SKM-1 treated with dmso at 0.1 percent for 144 hours (cell line): ENCODE measurements at regions not wholly inside any gene's neighbourhood (a gene's known extent, or its start where the extent isn't known, plus 50 kb on each side); places are given as distances from the start of the nearest gene placed in this dataset.

Experiments used
- DNase-seq: peaks from one replicate; lab custom pipeline; 2025; ENCODE audit not compliant: unreplicated experiment; lab: John Stamatoyannopoulos, UW

DNA sequence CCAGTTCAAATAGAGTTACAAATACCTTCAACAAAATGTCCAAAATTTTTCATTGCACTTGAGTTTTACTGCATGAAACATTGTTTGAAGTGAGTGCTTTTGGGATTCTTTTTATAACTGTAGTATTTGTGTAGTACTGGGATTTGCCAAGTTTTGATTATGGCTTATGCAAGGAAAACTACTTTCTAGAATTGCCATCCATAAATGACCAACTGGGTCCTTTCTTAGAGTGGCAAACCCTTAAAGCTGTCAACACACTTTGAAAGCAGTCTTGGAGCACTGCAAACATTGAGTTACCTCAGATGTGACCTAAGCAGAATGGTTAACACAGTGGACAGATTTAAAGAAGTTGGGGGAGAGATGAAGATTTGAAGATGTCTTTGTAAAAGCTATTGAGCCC is 379.6 kb upstream of the ZNF608 start:
- no peak for DNase-seq

DNA sequence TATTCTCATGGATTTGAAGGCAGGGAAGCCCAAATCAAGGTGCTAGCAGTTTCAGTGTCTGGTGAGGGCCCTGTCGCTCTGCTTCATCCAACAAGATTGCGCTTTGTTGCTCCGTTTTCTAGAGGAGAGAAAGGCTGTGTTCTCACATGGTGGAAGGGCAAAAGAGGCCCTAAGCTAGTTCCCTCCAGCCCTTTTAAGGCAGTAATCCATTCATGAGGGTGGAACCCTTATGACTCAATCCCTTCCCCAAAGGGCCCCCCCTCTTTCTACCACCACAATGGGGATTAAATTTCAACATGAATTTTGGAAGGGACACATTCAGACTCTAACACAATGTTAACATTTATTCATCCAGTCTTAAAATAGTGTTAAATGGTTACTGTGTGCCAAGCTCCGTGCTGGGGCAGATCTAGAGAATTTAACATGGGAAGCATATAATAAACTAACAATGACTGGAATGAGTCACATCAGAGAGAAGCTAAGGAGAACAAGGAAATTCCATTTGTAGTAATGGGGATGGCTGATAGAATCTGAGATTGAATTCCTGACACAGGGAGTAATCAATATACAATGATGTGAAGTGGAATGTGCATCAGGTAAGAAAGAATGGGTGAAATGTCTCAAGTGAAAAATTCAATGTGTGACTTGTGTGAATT is 382.8 kb upstream of the ZNF608 start:
- DNase-seq, result no peak

DNA sequence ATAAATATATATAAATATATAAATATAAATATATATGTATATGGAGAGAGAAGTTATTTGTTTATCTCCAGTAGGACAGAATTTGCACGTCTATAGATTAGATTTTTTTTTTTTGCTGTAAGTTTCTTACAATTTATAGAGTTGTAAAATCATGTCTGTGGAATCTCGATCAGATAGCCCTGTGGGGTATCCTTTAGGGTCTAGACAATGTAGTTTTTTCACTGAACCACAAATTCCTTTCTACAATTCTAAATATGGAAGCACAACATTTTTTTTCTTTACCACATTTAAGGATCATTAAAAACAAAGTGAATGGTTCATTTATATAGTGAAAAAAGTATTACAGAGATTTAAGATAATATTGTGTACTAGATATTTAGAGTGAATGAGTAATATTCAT is 384.2 kb upstream of the ZNF608 start:
- DNase-seq, result no peak

DNA sequence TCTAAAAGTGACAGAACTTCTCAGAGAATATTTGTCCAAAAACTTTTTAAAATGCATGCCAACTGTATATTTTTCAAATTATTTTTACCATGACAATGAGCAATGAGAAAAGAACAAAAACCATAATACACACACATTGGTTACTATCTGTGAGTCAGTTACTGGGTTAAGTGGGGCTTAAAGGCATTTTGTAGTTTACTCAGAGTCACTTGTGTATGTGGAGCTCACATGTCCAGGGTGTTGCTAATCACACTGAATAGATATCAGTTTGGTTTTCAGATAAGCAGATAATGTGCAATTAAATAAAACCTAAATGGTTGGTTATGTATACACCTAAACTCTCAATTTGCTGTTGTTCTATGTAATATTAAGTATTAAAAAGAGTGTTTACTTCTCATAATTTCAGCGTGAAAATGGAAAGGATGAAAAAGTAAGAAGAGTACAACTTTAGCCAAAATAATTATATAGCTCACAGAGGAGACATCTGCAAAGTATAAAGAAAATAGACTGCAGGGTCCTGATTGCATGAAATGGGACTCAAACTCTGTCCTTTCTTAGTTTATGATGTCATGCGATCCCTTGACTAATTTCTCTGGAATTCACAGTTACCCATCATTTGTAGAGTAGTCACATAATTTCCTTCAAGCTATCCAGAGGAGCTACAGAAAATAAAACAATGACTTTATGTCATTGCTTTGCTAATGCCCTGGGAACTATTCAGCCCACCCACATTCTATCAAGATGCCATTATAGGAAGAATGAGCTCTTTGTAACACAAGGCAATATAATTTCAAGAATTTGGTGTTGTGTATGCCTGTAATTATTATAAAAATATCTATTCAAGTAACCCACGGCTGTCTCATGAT is 388.0 kb upstream of the ZNF608 start:
- DNase-seq, result no peak

DNA sequence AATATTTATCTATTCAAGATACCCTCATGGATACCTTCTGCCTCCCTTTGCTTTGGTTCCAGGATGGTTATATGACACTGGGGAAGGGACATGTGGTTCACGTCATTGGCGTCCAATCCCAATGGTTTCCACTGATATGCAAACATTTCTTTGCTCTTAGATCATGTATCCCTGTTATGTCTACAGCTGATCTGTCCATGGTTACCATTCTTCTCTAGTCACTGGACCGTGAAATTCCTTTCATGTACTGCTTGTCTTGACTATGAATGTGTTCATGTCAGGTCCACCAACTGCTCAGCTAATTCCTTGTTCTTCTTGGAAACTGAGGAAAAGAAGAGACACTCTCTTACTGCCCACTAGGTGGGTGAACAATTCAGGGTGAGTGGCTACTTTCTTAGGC is 391.1 kb upstream of the ZNF608 start:
- no peak for DNase-seq

DNA sequence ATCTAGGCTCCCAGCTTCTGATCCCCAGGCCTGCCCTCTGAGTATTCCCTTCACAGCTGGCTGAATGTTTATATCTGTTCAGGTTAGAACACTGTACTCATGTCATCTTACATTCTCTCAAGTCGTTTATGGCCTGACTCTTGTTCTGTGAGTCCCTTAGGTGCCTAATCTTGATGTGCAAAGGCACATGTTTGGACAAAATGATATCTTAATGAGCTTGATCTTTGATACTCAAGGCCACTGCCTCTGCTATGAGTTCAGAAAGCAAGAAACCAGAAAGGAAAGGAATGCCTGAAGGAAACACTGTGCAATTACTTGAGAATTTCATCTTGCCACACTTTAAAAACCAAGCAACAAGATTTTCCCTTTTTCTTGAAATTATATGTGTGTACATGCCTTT is 391.8 kb upstream of the ZNF608 start:
- DNase-seq, result no peak

DNA sequence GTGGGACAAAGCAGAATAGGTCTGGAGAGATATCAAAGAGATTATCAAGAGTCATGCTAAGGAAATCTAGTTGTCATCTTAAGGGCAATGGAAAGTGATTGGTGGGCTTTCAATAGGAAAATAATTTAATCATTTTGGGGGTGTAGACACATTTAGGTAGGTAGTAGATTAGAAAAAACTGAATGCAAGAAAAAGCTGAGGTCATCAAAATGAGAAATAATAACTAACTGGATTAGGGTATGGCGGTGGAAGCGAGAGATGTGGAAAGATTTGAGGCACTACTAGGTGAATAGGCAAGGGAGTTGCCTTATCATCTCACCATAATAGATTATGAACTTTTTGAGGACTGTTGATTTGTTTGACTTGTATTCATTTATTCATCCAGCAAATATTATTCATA is 393.2 kb upstream of the ZNF608 start:
- DNase-seq, result no peak

DNA sequence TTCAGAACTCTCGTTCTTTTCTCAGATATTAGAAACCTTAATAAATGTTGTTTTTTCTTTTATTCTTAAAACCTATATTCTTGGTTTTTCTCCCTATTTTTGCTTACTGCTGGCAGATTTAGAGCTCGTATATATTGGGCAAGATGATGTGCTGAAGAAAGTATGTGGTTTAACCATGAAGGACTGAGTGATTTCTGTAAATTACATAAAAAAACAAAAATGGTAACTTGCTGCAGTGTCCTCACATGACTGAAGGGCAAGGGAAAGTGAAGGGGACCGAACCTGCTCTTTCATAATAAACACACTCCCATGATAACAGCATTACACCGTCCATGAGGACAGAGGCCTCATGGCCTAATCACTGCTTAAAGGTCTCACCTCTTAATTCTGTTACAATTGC is 393.8 kb upstream of the ZNF608 start:
- DNase-seq, result no peak

DNA sequence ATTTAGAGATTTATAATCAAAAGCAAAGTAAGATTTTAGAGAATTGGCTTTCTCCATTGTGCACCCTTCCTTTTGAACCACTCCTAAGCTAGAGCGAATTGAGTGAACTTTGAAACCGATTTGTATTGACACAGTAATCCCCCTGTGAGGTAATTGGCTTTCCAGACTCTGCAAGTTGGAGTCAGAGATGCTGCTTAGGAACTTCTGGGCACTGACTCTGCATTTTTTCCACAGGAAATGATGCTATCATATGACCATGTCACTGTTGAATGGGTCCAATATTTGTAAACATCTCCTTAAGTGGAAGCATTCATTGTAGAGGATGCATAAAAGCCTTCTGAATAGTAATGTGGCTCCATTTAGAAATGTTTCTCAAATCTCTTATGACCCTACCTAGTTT is 394.4 kb upstream of the ZNF608 start:
- DNase-seq, result no peak

GRCh38 chr5:125142458-125142857 is 396.0 kb upstream of the ZNF608 start:
- DNase-seq, result no peak

DNA sequence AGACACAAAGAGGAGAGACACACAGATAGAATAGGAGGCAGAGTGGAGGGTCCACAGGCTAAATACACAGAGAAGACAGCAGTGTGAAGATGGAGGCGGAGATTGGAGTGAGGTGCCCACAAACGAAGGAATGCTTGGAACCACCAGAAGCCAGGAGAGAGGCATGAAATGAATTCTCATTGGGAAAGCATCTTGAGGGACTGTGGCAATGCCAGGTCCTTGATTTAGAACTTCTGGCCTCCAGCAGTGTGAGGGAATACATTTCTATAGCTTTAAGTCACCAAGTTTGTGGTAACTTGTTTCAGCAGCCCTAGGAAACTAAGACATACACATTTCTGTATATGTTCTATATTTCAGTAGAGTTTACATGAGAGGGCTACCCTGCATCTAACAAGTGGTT is 396.6 kb upstream of the ZNF608 start:
- DNase-seq, result no peak

DNA sequence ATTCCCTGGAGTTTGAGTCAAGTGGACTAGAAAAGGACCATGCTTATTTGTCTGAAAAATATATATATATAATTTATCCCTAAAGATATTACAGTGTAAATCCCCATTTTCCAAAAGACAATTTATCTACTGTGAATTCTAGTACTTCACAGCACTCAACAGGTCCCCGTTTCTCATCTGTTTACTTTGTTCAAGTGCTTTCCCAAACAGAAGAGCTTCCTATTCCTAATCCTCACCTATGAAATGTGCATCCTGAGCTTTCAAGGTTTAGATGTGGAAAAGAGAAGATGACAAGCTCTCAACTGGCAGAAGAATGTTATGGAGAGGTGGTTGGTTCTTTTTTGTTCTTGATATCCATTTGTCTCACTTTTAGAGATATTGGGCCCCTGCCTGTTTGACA is 401.6 kb upstream of the ZNF608 start:
- no peak for DNase-seq

GRCh38 chr5:125148706-125149105 is 402.3 kb upstream of the ZNF608 start:
- no peak for DNase-seq

GRCh38 chr5:125149110-125149509 is 402.7 kb upstream of the ZNF608 start:
- DNase-seq, result no peak

DNA sequence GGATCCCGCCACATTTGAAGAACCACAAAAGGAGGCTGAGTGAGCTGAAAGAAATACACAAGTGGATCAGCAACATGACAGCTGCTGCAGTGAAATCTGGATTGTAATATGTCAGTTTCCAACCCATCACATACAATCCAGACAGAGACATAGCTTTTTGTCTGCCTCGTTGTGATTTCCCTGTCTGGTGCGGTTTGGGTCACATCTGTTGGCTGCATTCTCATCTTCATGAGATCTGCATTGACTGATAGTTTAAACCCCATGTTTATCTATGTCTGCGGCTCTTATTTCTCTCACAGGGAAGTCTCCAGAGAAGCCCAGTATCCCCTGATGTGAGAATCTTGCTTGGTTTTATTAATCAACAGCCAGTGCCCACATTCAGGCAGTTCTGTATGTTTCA is 403.1 kb upstream of the ZNF608 start:
- DNase-seq, result no peak

- DNase-seq, result no peak
Measured at GRCh38 chr5:125150041-125150669, 403.7 kb upstream of the ZNF608 start.

- DNase-seq, result no peak
Measured at GRCh38 chr5:125151150-125151900, 404.9 kb upstream of the ZNF608 start.

GRCh38 chr5:125152044-125152443 is 405.6 kb upstream of the ZNF608 start:
- no peak for DNase-seq

DNA sequence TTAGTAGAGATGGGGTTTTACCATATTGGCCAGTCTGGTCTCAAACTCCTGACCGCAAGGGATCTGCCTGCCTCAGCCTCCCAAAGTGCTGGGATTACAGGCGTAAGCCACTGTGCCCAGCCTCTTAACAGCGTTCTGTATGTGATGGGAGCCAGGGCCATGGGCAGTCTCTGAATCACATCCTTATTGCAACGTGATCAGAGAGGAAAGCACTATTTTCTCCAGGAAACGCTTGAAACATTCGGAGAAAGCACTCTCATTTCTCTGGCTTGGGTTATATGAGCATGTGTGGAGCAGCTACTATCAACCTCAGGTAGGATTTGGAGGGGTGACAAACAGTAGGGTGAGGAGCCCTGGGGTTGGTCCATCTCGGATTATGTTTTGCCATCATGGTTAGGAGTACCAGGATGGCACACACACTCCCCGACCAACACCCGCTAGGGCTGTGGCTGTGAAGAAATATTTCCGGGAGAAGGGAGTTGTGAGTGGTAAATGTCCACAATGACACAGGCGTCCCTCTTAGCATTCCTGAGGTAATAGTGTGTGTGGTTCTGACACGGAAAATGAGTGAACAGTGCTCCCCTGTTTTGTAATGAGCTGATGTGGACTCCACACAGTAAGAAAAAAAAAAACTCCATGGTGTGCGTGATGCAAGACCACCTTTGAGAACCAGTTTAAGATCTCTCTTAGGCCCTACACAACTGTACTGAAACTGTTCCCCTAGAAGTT is 406.2 kb upstream of the ZNF608 start:
- DNase-seq, result no peak

DNA sequence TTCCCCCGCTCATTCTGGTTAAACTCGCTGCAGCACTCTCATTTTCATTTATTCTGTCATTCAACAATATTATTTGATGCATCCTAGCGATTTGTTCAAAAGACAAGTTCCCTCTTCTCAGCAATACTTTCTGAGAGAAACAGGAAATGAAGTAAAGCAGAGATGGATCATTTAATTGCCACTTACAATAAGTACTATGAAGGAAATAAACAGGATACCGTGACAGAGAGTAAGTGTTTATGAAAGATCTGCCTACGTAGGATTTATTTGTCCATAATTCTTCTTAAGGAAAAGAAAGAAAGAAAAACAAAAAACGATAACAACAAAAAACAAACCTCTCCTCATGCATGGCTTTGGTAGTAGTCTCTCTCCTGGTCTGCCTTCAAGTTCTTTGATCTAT is 406.8 kb upstream of the ZNF608 start:
- DNase-seq, result no peak
